Astrocyte (in vitro differentiated cells and primary cell): ENCODE measurements at regions not wholly inside any gene's neighbourhood (a gene's known extent, or its start where the extent isn't known, plus 50 kb on each side); places are given as distances from the start of the nearest gene placed in this dataset.

Experiments used
- EZH2 ChIP-seq: IDR thresholded peaks from 2 replicates; pipeline ENCODE4 v1.6.1; 2012; ENCODE audit warnings: mild to moderate bottlenecking, low read length, inconsistent platforms; ENCODE audit not compliant: insufficient read depth
- TF ChIP-seq, protein P1 (sequence below): IDR thresholded peaks from 2 replicates; pipeline ENCODE4 v1.5.1; 2011; ENCODE audit warnings: low read depth, mild to moderate bottlenecking, inconsistent platforms, low read length, moderate library complexity; ENCODE audit not compliant: insufficient read depth

DNA sequence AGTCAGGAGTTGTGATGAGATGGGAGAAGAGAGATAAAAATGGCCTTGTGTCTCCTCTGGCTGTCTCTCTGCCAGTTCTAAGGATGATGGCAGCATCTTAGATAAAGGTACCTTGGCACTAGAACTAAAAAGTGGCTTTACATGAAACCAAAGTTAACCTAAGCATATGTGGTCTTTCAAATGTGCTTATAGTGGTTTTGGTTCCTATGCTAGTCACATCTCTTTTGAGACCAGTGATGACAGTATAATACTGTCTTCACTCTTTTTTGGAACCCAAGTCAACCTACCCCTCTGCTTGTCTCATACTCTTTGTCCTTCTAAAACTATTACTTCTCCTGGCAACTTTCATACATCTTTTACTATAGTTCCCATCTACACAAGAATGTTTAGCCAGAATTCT is 142.2 kb upstream of the SATB1 start:
- no peak for TF ChIP-seq EZH2
- TF ChIP-seq, protein P1, sequence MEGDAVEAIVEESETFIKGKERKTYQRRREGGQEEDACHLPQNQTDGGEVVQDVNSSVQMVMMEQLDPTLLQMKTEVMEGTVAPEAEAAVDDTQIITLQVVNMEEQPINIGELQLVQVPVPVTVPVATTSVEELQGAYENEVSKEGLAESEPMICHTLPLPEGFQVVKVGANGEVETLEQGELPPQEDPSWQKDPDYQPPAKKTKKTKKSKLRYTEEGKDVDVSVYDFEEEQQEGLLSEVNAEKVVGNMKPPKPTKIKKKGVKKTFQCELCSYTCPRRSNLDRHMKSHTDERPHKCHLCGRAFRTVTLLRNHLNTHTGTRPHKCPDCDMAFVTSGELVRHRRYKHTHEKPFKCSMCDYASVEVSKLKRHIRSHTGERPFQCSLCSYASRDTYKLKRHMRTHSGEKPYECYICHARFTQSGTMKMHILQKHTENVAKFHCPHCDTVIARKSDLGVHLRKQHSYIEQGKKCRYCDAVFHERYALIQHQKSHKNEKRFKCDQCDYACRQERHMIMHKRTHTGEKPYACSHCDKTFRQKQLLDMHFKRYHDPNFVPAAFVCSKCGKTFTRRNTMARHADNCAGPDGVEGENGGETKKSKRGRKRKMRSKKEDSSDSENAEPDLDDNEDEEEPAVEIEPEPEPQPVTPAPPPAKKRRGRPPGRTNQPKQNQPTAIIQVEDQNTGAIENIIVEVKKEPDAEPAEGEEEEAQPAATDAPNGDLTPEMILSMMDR, result no peak
